NCI-H1105 (cell line): ENCODE measurements at regions not wholly inside any gene's neighbourhood (a gene's known extent, or its start where the extent isn't known, plus 50 kb on each side); places are given as distances from the start of the nearest gene placed in this dataset.
"Not testable (repeated sequence)": the region's sequence is repeated elsewhere in the genome, so short reads cannot be mapped to it uniquely, and the experiment has no call there.

Experiments
- DNase-seq: peaks from one replicate; lab custom pipeline; 2025; lab: John Stamatoyannopoulos, UW

DNA sequence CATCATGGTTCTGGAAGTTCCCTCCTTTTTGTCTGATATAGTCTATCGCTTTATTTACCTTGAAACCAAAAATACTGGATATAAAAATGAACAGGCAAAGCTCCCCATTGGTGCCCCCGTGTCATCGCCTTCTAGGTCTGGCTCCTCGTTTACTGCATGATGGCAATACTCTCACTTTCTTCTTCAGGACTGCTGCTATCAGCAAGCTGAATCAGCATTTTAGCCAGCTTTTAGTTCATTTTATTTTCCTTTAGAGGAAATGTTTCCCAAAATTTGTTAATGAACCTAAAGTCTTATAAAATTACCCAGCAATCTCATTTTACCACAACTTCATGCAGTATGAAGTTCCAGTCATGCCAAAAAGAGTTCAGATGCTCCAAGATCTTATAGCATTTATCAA is 80.5 kb downstream of the ZIC3 start:
- DNase-seq, result no peak

- no peak for DNase-seq
These were observed 85.7 kb downstream of the ZIC3 start for GRCh38 chrX:137651647-137652046.

GRCh38 chrX:137652086-137652485 is 86.2 kb downstream of the ZIC3 start:
- DNase-seq, result no peak

GRCh38 chrX:137654481-137654880 is 88.6 kb downstream of the ZIC3 start:
- DNase-seq, result no peak

GRCh38 chrX:137667776-137668175 is 101.8 kb downstream of the ZIC3 start:
- DNase-seq, result no peak

DNA sequence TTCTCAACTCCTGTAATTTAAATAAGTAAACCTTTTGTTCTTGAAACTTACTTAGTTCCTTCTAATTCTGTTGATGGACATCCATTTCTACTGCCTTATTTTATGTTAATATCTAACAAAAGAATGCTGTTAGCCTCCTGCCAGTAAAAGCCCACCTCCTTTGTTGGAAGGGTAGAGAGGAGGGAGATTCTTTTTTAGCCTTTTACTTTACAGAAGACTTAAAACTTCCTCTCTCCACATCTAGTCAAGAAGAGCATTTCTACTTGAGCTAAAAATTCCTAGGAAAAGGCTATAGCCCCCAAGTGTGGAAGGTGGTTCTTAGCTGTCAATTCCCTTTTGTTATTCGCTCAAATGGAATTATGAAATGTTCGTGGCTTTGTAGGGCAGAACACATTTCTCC is 118.7 kb downstream of the ZIC3 start:
- DNase-seq, result no peak

- DNase-seq, result no peak
These were observed 129.5 kb downstream of the ZIC3 start for GRCh38 chrX:137695417-137695816.

GRCh38 chrX:137707348-137707747 is 141.4 kb downstream of the ZIC3 start:
- no peak for DNase-seq

- no peak for DNase-seq
These were observed 176.9 kb downstream of the ZIC3 start for GRCh38 chrX:137742846-137743245.

- no peak for DNase-seq
These were observed 177.5 kb downstream of the ZIC3 start for GRCh38 chrX:137743414-137743813.

- no peak for DNase-seq
These were observed 180.4 kb downstream of the ZIC3 start for GRCh38 chrX:137746289-137746688.

DNA sequence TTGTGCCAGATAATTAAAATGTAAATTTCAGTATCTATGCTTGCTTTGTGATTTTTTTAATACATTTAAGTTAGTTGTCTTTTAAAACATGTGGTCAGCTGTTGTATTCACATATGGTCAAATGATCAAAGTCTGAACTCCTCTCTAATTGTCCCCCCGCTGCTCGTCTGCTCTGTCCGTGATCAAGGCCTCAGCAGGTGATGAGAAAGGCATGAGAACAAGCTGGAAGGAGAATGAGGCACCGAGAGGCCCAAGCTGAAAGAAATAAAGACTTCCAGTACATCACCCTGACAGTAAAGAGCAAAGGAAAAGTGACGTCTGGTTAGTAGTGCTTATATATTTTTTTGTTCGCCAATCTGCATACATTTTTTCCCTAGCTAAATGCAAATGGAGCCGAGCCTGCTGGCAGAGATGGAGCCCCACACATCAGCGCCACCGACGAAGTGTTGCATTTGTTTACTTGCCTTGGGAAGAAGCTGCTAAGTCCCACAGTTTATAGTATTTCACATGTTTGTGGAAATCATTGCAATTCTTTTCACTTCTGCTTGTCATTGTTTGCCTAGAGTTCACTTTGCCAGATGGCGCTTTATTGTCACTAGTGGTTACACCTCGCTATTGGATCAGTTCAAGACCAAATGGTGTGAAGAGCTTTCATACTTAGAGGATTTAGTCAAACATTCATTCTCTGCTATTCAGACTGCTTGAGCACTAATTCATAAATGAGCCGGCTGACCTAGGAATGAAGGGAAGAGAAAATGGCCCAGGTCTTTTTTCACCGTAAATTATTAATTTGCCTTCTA is 181.5 kb downstream of the ZIC3 start:
- no peak for DNase-seq

DNA sequence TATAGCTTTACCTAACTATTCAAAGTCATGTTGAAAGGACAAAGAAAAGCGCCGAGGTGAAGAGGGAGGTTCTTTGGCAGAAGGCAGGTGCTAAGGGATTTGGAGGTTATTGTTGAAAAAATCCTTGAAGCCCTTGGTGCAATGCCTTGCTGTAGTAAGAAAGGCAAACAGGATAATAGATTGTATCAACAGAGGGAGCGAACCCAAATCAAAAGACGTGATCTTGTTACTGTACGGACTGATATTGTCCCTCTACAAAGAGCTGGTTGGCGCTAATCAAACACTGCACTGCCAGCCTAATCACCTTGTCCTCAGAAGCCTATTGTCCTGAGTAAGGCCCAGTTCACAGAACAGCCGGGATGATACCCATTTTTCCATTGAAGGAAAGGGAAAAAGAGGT is 182.9 kb downstream of the ZIC3 start:
- no peak for DNase-seq

- DNase-seq, result no peak
These were observed 183.3 kb downstream of the ZIC3 start for GRCh38 chrX:137749246-137749645.

DNA sequence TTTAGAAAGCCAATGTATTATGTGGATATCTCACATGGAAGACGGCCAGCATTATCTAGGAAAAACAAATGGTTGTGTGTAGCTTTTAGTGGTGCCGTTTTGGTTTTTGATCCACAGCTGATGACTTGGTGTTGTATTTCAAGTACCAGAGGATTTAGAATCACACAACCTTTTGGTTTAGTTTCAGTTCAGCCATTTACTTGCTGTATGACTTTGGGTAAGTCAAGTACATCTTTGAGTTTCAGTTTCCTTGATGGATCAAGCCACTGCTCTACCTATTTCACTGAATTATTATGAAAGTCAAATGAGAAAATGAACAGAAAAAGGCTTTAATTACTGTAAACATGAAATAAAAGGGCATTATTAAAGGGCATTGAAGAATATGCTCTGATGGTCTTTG is 205.6 kb downstream of the ZIC3 start:
- DNase-seq, result no peak

DNA sequence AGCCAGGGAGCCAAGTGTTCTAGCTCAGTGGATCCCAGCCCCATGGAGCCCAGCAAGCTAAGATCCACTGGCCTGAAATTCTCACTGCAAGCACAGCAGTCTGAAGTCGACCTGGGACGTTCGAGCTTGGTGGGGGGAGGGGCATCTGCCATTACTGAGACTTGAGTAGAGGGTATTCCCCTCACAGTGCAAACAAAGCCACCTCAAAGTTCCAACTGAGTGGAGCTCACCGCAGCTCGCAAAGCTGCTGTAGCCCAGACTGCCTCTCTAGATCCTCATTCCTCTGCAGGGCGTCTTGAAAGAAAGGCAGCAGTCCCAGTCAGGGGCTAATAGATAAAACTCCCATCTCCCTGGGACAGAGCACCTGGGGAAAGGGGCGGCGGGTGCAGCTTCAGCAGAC is 226.3 kb downstream of the ZIC3 start:
- no peak for DNase-seq

GRCh38 chrX:137797926-137798325 is 232.0 kb downstream of the ZIC3 start:
- not testable (repeated sequence) for DNase-seq

GRCh38 chrX:137823257-137823656 is 257.3 kb downstream of the ZIC3 start:
- DNase-seq, result no peak

GRCh38 chrX:137847376-137847775 is 281.4 kb downstream of the ZIC3 start:
- DNase-seq, result no peak

DNA sequence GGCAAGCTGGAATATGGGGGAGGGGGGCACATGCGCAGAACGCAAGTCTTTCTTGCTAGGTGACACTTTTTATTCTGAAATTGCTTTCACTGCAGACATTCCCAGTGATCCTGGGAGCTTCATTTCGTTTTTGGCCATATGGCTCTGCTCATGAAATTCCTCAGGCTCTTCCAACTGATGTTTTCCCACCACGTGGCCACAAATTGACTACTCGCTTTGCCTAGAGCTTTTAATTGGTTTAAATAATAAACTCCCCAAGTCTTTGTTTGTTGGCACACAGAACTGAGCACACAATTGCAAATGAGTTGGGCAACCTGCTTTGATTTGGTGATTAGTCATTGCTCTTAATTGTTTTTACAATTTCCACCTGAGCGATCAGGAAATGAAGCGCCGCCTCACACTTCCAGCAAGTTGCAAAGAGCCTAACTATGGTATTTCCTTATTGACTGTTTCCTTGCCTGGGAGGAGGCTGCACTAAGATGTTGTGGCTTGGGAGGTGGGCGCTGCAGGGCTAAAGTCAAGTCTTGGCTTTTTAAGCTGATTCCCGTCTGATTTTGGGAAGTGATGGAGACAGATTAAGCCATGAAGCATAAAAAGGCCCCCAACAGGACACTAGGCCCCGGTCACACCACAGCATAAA is 282.5 kb downstream of the ZIC3 start:
- DNase-seq, result no peak

DNA sequence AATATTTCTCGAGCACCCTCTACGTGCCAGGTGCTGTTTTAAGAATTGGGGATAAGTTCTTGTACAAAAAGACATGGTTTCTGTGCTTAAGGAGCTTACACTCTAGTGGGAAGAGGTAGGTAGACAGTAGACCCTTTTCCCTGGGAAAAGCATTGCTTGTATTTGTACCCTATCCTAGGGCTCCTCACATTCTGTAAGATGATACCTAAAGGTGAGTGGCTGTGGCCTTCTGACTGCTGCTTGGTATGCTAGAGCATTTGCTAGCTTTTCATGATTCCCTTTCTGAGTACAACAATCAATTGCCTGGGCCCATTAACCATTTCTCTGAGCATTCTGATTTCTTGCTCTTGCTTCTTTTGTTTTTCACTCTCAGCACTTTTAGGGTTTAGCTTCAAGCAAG is 286.6 kb downstream of the ZIC3 start:
- DNase-seq, result no peak

- DNase-seq, result no peak
These were observed 289.6 kb downstream of the ZIC3 start for GRCh38 chrX:137855490-137855889.

DNA sequence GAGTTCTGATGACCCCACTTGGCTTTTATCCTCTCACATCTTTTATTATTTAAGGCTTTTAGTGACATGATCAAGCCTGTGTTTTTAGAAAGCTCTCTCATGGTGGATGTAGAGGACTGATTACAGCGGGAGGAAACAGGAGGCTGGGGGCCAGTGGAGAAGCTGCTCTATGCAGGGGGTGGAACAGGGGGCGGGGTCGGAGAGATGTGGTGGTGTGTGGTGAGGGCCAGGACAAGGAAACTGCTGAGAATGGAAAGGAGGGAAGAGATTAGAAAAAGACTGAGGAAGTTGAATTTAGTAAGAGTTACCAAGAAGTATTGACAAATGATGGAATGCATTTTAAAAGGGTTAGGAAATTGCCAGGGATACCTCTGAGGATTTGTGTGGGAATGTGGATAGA is 292.2 kb downstream of the ZIC3 start:
- DNase-seq, result no peak

DNA sequence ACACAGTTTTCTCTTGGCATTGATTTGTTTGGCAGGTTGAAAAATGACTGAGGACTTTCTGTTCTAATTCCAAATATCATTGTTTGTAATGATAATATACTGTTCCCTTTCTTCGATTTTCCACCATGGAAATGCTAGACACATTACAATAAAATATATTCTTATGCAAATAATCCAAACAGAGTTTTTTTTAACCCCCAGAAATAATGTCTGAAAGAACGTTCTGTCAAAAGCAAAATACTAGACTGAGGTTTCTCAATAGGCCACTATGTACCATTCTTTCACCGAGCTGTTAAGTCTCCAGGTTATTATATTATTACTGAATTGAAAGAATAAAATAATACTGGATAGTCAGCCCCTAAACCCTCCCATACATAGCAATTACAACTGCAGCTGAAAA is 312.5 kb downstream of the ZIC3 start:
- no peak for DNase-seq
